GM12878 (cell line): ENCODE measurements at regions not wholly inside any gene's neighbourhood (a gene's known extent, or its start where the extent isn't known, plus 50 kb on each side); places are given as distances from the start of the nearest gene placed in this dataset.

Experiments used
- ATAC-seq: fragments of 200-7000 bp; cut with Tn5 transposase; 3 replicates; pipeline ENCODE4 v1.9.1; 2020; ENCODE audit warnings: mild to moderate bottlenecking, moderate library complexity
- BruUV-seq: library from RNA; stranded (reverse); fragments of 400-500 nt; replicated peaks from 2 replicates; lab custom pipeline; 2021; lab: Mats Ljungman, UMichigan
- CTCF ChIA-PET: fragments of 300-600 bp; sonication (Branson Sonifier 250); formaldehyde crosslinking; extraction: SDS; loops from one replicate; lab custom pipeline; 2021; ENCODE audit warnings: inconsistent platforms; lab: Yijun Ruan, JAX
- POLR2A ChIA-PET: fragments of 350-600 bp; formaldehyde crosslinking; extraction: SDS; loops from one replicate; lab custom pipeline; 2021; ENCODE audit warnings: inconsistent platforms; lab: Charles Lee
- RAD21 ChIA-PET: fragments of 300-600 bp; sonication (Branson Sonifier 250); formaldehyde crosslinking; loops from one replicate; lab custom pipeline; 2023; ENCODE audit warnings: antibody characterized with exemption; ENCODE audit not compliant: unreplicated experiment; lab: Charles Lee
- SMC1A ChIA-PET: fragments of 300-600 bp; sonication (Branson Sonifier 250); formaldehyde crosslinking; loops from one replicate; lab custom pipeline; 2023; ENCODE audit not compliant: unreplicated experiment, uncharacterized antibody; lab: Charles Lee
- DNase-seq: peaks from one replicate; pipeline ENCODE4 v3.0.0-alpha.2; 2011; ENCODE audit warnings: low read depth, low spot score
- FAIRE-seq: peaks from 3 replicates; lab custom pipeline; 2011; peaks lifted over from hg19 to GRCh38; lab: Jason Lieb, UNC
- H2AFZ ChIP-seq: 2 replicates; pipeline ENCODE4 v1.6.0; 2011; ENCODE audit warnings: low read depth, low read length, control low read depth; ENCODE audit not compliant: control insufficient read depth
- H3K27ac ChIP-seq: 2 replicates; pipeline ENCODE4 v1.5.1; 2011; ENCODE audit warnings: control low read depth; ENCODE audit not compliant: control insufficient read depth, insufficient read depth
- H3K27me3 ChIP-seq, 2 experiments: replicated peaks in 1 of 2; 2 replicates each; pipeline versions ENCODE4 v1.6.0 to v1.6.1; 2011; ENCODE audit warnings: low read length in 1 of 2; ENCODE audit not compliant: control insufficient read depth in 2 of 2, insufficient read depth in 2 of 2
- H3K36me3 ChIP-seq, 2 experiments: 2 replicates each; pipeline ENCODE4 v1.5.1; 2011; ENCODE audit warnings: low read length in 1 of 2; ENCODE audit not compliant: control insufficient read depth in 2 of 2, insufficient read depth in 2 of 2
- H3K4me1 ChIP-seq: 2 replicates; pipeline ENCODE4 v1.6.1; 2011; ENCODE audit warnings: mild to moderate bottlenecking, low read length, moderate library complexity, mixed read lengths; ENCODE audit not compliant: control insufficient read depth, insufficient read depth
- H3K4me2 ChIP-seq: 2 replicates; pipeline ENCODE4 v1.6.0; 2011; ENCODE audit warnings: control low read depth; ENCODE audit not compliant: control insufficient read depth, insufficient read depth
- H3K4me3 ChIP-seq: fragments of 200-600 bp; sonication (generic); 2 replicates; pipeline ENCODE4 v1.5.1; 2016
- H3K79me2 ChIP-seq: 2 replicates; pipeline ENCODE4 v1.6.0; 2011; ENCODE audit warnings: low read length; ENCODE audit not compliant: control insufficient read depth, insufficient read depth
- H3K9ac ChIP-seq: 2 replicates; pipeline ENCODE4 v1.8.0; 2011; ENCODE audit warnings: low read length, control low read depth, mixed read lengths; ENCODE audit not compliant: control insufficient read depth, insufficient read depth
- H3K9me3 ChIP-seq: replicated peaks from 3 replicates; pipeline ENCODE4 v1.5.1; 2011; ENCODE audit warnings: mild to moderate bottlenecking, low read length; ENCODE audit not compliant: control insufficient read depth, insufficient read depth
- H4K20me1 ChIP-seq: 2 replicates; pipeline ENCODE4 v1.6.0; 2011; ENCODE audit not compliant: control insufficient read depth, insufficient read depth
- CBX3 ChIP-seq: fragments of 200-600 bp; sonication (generic); IDR thresholded peaks from 2 replicates; pipeline ENCODE4 v1.6.1; 2016; ENCODE audit warnings: low read depth, borderline replicate concordance
- CEBPB ChIP-seq, 2 experiments: fragments of 150-350 bp in 1 of 2; IDR thresholded peaks; 2 replicates each; pipeline ENCODE4 v1.6.1; 2012 to 2014; ENCODE audit warnings: low read depth in 2 of 2, low read length in 2 of 2, borderline replicate concordance in 1 of 2, inconsistent platforms in 1 of 2
- E4F1 ChIP-seq: fragments of 450-650 bp; IDR thresholded peaks from 2 replicates; pipeline ENCODE4 v1.6.1; 2018; ENCODE audit warnings: borderline replicate concordance, mild to moderate bottlenecking; ENCODE audit not compliant: partially characterized antibody
- EP300 ChIP-seq, 2 experiments: fragments of 150-350 bp in 1 of 2; IDR thresholded peaks; 2 replicates each; pipeline ENCODE4 v1.6.1; 2011 to 2012; ENCODE audit warnings: low read depth in 2 of 2, low read length in 2 of 2, borderline replicate concordance in 1 of 2, improper control_type of control experiment in 1 of 2, inconsistent platforms in 1 of 2; ENCODE audit not compliant: control insufficient read depth in 1 of 2
- PRDM15 ChIP-seq: fragments of 450-650 bp; formaldehyde crosslinking; IDR thresholded peaks from 2 replicates; pipeline ENCODE4 v1.4.0; 2020; ENCODE audit warnings: mild to moderate bottlenecking, moderate library complexity
- RCOR1 ChIP-seq: conservative IDR thresholded peaks from 2 replicates; pipeline ENCODE4 v1.6.1; 2012; ENCODE audit warnings: low read depth, low read length, improper control_type of control experiment
- TARDBP ChIP-seq: IDR thresholded peaks from 2 replicates; pipeline ENCODE4 v1.6.1; 2016; ENCODE audit warnings: borderline replicate concordance
- TCF7 ChIP-seq: IDR thresholded peaks from 2 replicates; pipeline ENCODE4 v1.6.1; 2014; ENCODE audit warnings: antibody characterized with exemption, borderline replicate concordance
- ZNF207 ChIP-seq: fragments of 450-650 bp; IDR thresholded peaks from 2 replicates; pipeline ENCODE4 v1.6.1; 2014; ENCODE audit warnings: antibody characterized with exemption, mild to moderate bottlenecking, borderline replicate concordance
- ZNF217 ChIP-seq: fragments of 450-650 bp; IDR thresholded peaks from 2 replicates; pipeline ENCODE4 v1.6.1; 2017; ENCODE audit warnings: antibody characterized with exemption, mild to moderate bottlenecking
- WGBS: methylation state at CpG from one replicate; pipeline ENCODE4 v1.1.6; 2016; ENCODE audit warnings: low lambda C conversion rate; ENCODE audit not compliant: insufficient replicate concordance, insufficient coverage; ENCODE audit errors: missing lambda C conversion rate; 5-methylcytosine and 5-hydroxymethylcytosine counted together
- in situ Hi-C: fragments of 300-500 bp; cut with MboI; formaldehyde crosslinking; loops from 9 replicates; pipeline ENCODE4 v1.14.3; 2018; ENCODE audit warnings: mixed read lengths
- intact Hi-C: fragments of 100-400 bp; cut with micrococcal nuclease; formaldehyde crosslinking; loops from one replicate; pipeline ENCODE4 v1.14.2; 2022; ENCODE audit not compliant: unreplicated experiment

DNA sequence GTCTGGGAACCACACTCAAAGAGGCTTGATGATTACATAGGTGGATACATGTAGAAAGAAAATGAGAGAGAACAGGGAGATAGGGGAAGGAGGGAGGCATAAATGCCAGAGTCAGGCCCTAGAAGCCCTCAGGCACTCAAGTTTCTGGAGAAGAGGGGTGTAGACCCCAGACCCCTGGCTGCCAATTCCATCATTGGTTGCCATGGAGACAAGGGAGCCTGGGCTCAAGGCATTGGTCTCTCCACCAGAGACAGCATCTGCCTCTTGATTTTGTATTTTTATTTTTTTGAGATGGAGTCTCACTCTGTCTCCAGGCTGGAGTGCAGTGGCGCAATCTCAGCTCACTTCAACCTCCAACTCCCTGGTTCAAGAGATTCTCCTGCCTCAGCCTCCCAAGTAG, 114.3 kb upstream of the GRIK3 start:
- H2AFZ ChIP-seq: no peak overlapping the region
- in situ Hi-C loops: no loop called here
- no peak for FAIRE-seq

More for the DNA sequence above, 114.3 kb upstream of the GRIK3 start:
- intact Hi-C loops: no loop called here
- H3K79me2 ChIP-seq: no peaks in the 10 kb centered on the region
- ChIA-PET SMC1A (no interaction called here), RAD21 (no interaction called here), POLR2A (no interaction called here), CTCF (no interaction called here)
- H3K36me3 ChIP-seq: no peaks in the 10 kb centered on the region
- H3K4me3 ChIP-seq: no peak overlapping the region
- H4K20me1 ChIP-seq: no peaks in the 10 kb centered on the region
- H3K4me1 ChIP-seq: no peaks in the 10 kb centered on the region
- no peak overlapping the region for H3K27ac ChIP-seq
- no peak overlapping the region for H3K4me2 ChIP-seq
- no TSS peak for BruUV-seq
- 27% methylated on average over 1 of the region's 1 CpG for WGBS
- TF ChIP-seq ZNF207 (no peak), RCOR1 (no peak), CBX3 (no peak), E4F1 (no peak), TARDBP (no peak), PRDM15 (CRISPR knock-in tag) (no peak), ZNF217 (no peak), CEBPB (IDR thresholded peaks at IDR 0.05; ENCODE audit: borderline replicate concordance in 1 of 2, low read depth in 2 of 2, low read length in 2 of 2) (no peak), EP300 (IDR thresholded peaks at IDR 0.05; ENCODE audit: borderline replicate concordance in 1 of 2, control insufficient read depth in 1 of 2, low read depth in 2 of 2, low read length in 2 of 2) (no peak), TCF7 (no peak)
- no peak overlapping the region for H3K9ac ChIP-seq
- H3K27me3 ChIP-seq: no peaks in the 10 kb centered on the region; a peak in 1 of 4 replicates
- H3K9me3 ChIP-seq: no peaks in the 10 kb centered on the region
- ATAC-seq (no peak), DNase-seq (no peak)
